Activated CD8-positive, alpha-beta T cell treated with anti-CD3 and anti-CD28 coated beads for 36 hours (primary cell): ENCODE measurements at regions not wholly inside any gene's neighbourhood (a gene's known extent, or its start where the extent isn't known, plus 50 kb on each side); places are given as distances from the start of the nearest gene placed in this dataset.
"Not testable (repeated sequence)": the region's sequence is repeated elsewhere in the genome, so short reads cannot be mapped to it uniquely, and the experiment has no call there.

Experiments
- ATAC-seq: fragments of 200-7000 bp; cut with Tn5 transposase; one replicate; pipeline ENCODE4 v1.10.0; 2021; ENCODE audit warnings: mild to moderate bottlenecking, moderate library complexity
- CTCF ChIA-PET: fragments of 350-600 bp; sonication (Branson Sonifier 250); formaldehyde crosslinking; loops from one replicate; lab custom pipeline; 2021; ENCODE audit warnings: antibody characterized with exemption; lab: Charles Lee
- POLR2A ChIA-PET: fragments of 350-600 bp; sonication (Branson Sonifier 250); formaldehyde crosslinking; loops from one replicate; lab custom pipeline; 2021; ENCODE audit warnings: antibody characterized with exemption; lab: Charles Lee
- DNase-seq: peaks from one replicate; pipeline ENCODE4 v3.0.0-alpha.2; 2020
- H3K27ac Mint-ChIP-seq: one replicate; pipeline ENCODE4 v1.8.0; 2021; ENCODE audit warnings: mild to moderate bottlenecking, mixed read lengths
- H3K27me3 Mint-ChIP-seq: one replicate; pipeline ENCODE4 v1.8.0; 2021; ENCODE audit warnings: mixed read lengths
- H3K36me3 Mint-ChIP-seq: one replicate; pipeline ENCODE4 v1.8.0; 2021; ENCODE audit warnings: low read depth, mixed read lengths
- H3K4me1 Mint-ChIP-seq: one replicate; pipeline ENCODE4 v1.8.0; 2021; ENCODE audit warnings: low read depth, mixed read lengths
- H3K4me3 Mint-ChIP-seq: one replicate; pipeline ENCODE4 v1.8.0; 2021; ENCODE audit warnings: mild to moderate bottlenecking, moderate library complexity, mixed read lengths
- H3K9me3 Mint-ChIP-seq: one replicate; pipeline ENCODE4 v1.8.0; 2021; ENCODE audit warnings: mixed read lengths
- intact Hi-C: fragments of 100-400 bp; cut with micrococcal nuclease; formaldehyde crosslinking; loops from one replicate; pipeline ENCODE4 v1.10.0; 2022
- TF ChIP-seq, protein P1 (sequence below): fragments of 200-600 bp; IDR thresholded peaks from one replicate; pipeline ENCODE4 v1.8.0; 2022; ENCODE audit warnings: antibody characterized with exemption, mild to moderate bottlenecking

DNA sequence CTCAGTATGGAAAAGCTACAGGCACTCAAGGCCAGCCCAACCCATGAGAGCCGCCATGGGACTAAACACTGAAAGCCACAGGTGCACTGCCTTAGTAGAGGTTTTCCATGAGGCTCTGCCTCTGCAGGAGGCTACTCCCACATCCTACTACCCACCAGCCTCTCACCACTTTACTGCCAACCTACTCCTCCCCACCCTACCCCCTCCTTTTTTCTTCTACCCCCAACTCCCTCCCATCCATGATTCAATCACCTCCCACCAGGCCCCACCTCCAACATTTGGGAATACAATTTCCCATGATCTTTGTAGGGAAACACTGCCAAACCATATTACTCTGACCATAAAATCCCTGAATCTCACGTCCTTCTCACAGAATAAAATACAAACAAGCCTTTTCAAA, 101.6 kb upstream of the CTSV start:
- ATAC-seq: no peak
- H3K27me3 Mint-ChIP-seq: no peaks in the 10 kb centered on the region
- DNase-seq: no peak
- no peaks in the 10 kb centered on the region for H3K9me3 Mint-ChIP-seq
- H3K36me3 Mint-ChIP-seq: no peaks in the 10 kb centered on the region
- intact Hi-C loops: no loop called here
- H3K27ac Mint-ChIP-seq: no peak overlapping the region
- TF ChIP-seq, protein P1, sequence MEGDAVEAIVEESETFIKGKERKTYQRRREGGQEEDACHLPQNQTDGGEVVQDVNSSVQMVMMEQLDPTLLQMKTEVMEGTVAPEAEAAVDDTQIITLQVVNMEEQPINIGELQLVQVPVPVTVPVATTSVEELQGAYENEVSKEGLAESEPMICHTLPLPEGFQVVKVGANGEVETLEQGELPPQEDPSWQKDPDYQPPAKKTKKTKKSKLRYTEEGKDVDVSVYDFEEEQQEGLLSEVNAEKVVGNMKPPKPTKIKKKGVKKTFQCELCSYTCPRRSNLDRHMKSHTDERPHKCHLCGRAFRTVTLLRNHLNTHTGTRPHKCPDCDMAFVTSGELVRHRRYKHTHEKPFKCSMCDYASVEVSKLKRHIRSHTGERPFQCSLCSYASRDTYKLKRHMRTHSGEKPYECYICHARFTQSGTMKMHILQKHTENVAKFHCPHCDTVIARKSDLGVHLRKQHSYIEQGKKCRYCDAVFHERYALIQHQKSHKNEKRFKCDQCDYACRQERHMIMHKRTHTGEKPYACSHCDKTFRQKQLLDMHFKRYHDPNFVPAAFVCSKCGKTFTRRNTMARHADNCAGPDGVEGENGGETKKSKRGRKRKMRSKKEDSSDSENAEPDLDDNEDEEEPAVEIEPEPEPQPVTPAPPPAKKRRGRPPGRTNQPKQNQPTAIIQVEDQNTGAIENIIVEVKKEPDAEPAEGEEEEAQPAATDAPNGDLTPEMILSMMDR: no peak
- no peaks in the 10 kb centered on the region for H3K4me1 Mint-ChIP-seq
- ChIA-PET POLR2A (no interaction called here), CTCF (no interaction called here)
- no peak overlapping the region for H3K4me3 Mint-ChIP-seq

GRCh38 chr9:97136421-97136820, 97.5 kb upstream of the CTSV start:
- ATAC-seq (no peak), DNase-seq (no peak)
- H3K9me3 Mint-ChIP-seq: no peaks in the 10 kb centered on the region
- TF ChIP-seq, protein P1: no peak
- H3K27me3 Mint-ChIP-seq: no peaks in the 10 kb centered on the region
- no peaks in the 10 kb centered on the region for H3K4me1 Mint-ChIP-seq
- intact Hi-C loops: no loop called here
- no peak overlapping the region for H3K27ac Mint-ChIP-seq
- H3K4me3 Mint-ChIP-seq: no peak overlapping the region
- POLR2A ChIA-PET: no interaction called here
- H3K36me3 Mint-ChIP-seq: no peaks in the 10 kb centered on the region
- CTCF ChIA-PET: no interaction called here

GRCh38 chr9:97133966-97134365, 95.0 kb upstream of the CTSV start:
- H3K9me3 Mint-ChIP-seq, H3K27me3 Mint-ChIP-seq, H3K36me3 Mint-ChIP-seq, ATAC-seq, H3K27ac Mint-ChIP-seq, POLR2A ChIA-PET, intact Hi-C loops, H3K4me1 Mint-ChIP-seq, H3K4me3 Mint-ChIP-seq, CTCF ChIA-PET, DNase-seq: not testable (repeated sequence)

DNA sequence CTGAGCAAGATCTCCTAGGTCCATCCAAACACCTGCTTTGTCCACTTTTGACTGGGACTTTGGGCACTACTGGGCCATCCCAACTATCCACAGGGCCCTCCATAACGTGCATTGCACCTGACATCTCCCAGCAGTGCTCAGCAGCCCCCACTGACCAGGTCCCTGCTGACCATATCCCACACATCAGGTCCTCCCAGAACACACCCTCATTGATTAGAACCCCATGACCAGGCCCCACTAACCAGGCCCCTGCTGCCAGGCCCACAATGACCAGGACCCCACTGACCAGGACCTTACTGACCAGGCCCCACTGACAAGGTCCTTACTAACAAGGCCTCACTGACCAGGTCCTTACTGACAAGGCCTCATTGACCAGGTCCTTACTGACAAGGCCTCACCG, 93.9 kb upstream of the CTSV start:
- Mint-ChIP-seq H3K4me1 (no peaks in the 10 kb centered on the region), H3K4me3 (no peak overlapping the region), H3K27me3 (no peaks in the 10 kb centered on the region), H3K9me3 (no peaks in the 10 kb centered on the region), H3K36me3 (no peaks in the 10 kb centered on the region), H3K27ac (no peak overlapping the region)
- no peak for ATAC-seq
- DNase-seq: no peak
- POLR2A ChIA-PET: no interaction called here
- intact Hi-C loops: no loop called here
- CTCF ChIA-PET: no interaction called here
- TF ChIP-seq, protein P1: no peak

DNA sequence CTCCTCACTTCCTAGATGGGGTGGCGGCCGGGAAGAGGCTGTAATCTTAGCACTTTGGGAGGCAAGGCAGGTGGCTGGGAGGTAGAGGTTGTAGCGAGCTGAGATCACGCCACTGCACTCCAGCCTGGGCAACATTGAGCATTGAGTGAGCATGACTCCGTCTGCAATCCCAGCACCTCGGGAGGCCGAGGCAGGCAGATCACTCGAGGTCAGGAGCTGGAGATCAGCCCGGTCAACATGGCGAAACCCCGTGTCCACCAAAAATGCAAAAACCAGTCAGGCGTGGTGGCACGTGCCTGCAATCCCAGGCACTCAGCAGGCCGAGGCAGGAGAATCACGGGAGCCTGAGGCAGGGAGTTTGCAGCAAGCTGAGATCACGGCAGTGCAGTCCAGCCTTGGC, 91.9 kb upstream of the CTSV start:
- H3K27me3 Mint-ChIP-seq, H3K4me3 Mint-ChIP-seq, H3K4me1 Mint-ChIP-seq, H3K36me3 Mint-ChIP-seq, CTCF ChIA-PET, POLR2A ChIA-PET, DNase-seq, ATAC-seq, H3K9me3 Mint-ChIP-seq, H3K27ac Mint-ChIP-seq, intact Hi-C loops: not testable (repeated sequence)

- H3K4me1 Mint-ChIP-seq, DNase-seq, H3K27ac Mint-ChIP-seq, intact Hi-C loops, POLR2A ChIA-PET, ATAC-seq, CTCF ChIA-PET, H3K4me3 Mint-ChIP-seq, H3K36me3 Mint-ChIP-seq, H3K27me3 Mint-ChIP-seq, H3K9me3 Mint-ChIP-seq: not testable (repeated sequence)
Observed at GRCh38 chr9:97130387-97130786, 91.4 kb upstream of the CTSV start.

DNA sequence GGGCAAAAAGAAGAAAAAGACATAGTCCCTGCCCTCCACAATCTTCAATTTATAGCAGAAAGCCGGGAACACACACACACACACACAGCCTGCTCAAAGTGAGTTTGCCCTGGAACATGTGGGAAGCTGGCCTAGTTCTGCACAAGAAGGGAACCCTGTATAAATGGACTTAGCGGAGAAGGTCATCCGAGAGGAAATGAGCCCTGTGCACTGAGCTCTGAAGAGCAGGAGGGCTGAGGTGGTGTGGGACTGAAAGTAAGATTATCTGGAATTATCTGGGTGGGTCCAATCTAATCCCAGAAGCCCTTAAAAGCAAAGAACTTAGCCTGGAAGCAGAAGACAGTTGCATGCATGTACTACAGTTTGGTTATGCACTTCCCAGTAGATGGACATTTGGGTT, 90.0 kb upstream of the CTSV start:
- DNase-seq (no peak), ATAC-seq (no peak)
- H3K36me3 Mint-ChIP-seq: no peaks in the 10 kb centered on the region
- ChIA-PET POLR2A (no interaction called here), CTCF (no interaction called here)
- no peaks in the 10 kb centered on the region for H3K27me3 Mint-ChIP-seq
- no peak overlapping the region for H3K4me3 Mint-ChIP-seq
- intact Hi-C loops: no loop called here
- H3K27ac Mint-ChIP-seq: no peak overlapping the region
- TF ChIP-seq, protein P1: no peak
- H3K4me1 Mint-ChIP-seq: no peaks in the 10 kb centered on the region
- H3K9me3 Mint-ChIP-seq: no peaks in the 10 kb centered on the region
